Ammon's horn (tissue), 1 donor: ENCODE measurements at regions not wholly inside any gene's neighbourhood (a gene's known extent, or its start where the extent isn't known, plus 50 kb on each side); places are given as distances from the start of the nearest gene placed in this dataset.

ENCODE experiments used
- DNase-seq: peaks from one replicate; pipeline ENCODE4 v3.0.0-alpha.2; 2016; ENCODE audit warnings: low spot score

DNA sequence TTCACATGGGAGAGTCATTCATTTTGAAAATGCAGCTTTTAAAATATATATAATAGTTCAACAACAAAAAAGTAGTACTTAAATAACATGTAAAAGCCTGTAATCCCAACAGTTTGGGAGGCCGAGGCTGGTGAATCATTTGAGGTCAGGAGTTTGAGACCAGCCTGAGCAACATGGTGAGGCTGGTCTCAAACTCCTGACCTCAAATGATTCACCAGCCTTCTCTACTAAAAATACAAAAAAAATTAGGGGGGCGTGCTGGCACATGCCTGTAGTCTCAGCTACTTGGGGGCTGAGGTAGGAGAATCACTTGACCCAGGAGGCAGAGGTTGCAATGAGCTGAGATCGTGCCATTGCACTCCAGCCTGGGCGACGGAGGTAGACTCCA lies 256.3 kb upstream of the RGS6 start:
- DNase-seq, result no peak

- no peak for DNase-seq
Measured at GRCh38 chr14:71680736-71681387, 251.4 kb upstream of the RGS6 start.

GRCh38 chr14:71682337-71682736 lies 249.9 kb upstream of the RGS6 start:
- DNase-seq, result no peak

GRCh38 chr14:71684323-71684722 lies 247.9 kb upstream of the RGS6 start:
- no peak for DNase-seq

- no peak for DNase-seq
Measured at GRCh38 chr14:71686677-71687076, 245.6 kb upstream of the RGS6 start.

GRCh38 chr14:71687166-71687831 lies 244.9 kb upstream of the RGS6 start:
- no peak for DNase-seq

DNA sequence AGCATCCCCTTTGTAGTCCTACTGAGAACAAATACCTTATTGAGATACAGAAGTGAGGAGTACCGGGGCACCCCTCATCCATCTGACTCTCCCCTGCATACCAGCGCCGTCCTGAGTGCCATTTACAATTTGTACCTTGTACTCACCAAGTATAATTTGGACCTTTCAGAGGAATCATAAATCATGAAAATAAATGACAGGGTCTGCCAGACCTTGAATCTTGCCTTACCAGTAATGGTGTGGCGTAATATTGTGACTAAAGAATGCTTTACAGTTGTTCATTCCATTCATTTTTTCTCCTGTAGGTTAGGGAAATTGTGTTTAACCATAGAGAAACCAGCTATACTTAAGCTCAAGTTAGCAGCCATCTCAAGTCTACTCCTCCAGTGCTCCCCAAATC lies 243.7 kb upstream of the RGS6 start:
- no peak for DNase-seq

DNA sequence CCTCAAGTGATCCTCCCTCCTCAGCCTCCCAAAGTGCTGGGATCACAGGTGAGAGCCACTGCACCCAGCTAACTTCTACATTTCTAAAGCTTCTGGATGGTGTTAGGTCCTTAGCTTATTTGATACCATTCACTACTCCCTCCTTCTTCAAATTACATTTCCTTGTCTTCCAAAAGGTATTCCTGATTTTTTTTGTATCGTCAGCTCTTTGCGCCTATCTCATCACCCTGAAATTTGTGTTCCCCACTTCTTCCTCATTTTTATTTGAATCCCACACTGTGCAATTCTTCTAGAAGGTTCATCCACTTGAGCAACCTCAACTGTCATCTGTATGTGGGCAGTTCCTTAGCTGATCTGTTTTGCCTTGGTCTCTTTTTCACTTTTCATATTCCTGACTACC lies 241.8 kb upstream of the RGS6 start:
- DNase-seq, result no peak

DNA sequence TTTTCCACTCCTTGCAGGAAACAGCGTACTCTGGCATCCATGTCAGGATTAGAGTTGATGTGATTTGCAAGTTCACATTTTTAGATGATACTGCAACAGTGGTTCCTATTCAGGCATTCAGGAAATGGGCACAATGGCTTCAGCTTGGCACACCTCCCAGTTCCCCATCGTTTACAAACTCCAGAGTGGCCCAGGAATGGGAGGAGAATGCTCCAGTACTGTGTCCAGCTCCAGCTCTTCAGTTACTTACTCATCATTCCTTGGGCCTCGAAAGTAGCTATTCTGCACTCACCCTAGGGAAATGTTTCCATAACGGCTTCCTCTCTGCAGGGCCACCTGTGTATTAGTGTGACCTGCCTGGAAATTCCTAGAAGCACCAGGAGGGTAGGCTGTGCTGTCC lies 239.7 kb upstream of the RGS6 start:
- DNase-seq, result peak; percentile 79

- DNase-seq, result no peak
Measured at GRCh38 chr14:71693381-71693780, 238.8 kb upstream of the RGS6 start.

- DNase-seq, result peak; percentile 30
Measured at GRCh38 chr14:71694591-71695530, 237.4 kb upstream of the RGS6 start.

DNA sequence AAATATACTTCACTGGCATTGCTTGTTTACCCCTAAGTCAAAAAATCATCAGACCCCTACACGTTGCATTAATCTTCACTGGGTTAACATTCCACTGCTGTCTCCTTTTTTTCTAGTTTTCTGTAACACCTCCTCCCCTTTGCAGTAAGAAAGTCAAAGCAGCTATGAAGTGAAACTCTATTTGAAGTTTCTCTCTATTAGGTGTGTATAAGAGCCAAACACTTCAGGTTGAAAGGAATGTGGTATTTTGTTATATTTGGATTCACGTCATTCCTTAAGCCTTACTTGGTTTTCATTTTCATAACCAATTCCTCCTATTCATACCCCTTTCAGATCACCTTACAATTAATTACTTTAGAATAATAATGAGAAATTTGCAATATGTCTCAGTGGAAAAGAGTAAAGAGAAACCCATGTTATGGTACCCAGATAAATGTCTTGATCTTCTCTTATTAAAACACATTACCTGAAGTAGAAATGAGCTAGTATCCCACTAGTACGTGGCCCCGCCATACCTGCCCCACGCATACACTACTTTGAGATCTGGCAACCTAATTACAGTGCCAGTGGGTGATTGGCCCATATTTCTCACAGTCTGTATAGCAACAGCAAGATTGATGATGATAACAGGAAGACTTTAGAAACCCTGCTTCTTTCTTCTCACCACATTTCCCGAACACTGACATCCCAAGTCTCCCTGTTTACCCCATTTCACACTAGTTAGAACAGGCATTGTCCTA lies 236.4 kb upstream of the RGS6 start:
- DNase-seq, result no peak

DNA sequence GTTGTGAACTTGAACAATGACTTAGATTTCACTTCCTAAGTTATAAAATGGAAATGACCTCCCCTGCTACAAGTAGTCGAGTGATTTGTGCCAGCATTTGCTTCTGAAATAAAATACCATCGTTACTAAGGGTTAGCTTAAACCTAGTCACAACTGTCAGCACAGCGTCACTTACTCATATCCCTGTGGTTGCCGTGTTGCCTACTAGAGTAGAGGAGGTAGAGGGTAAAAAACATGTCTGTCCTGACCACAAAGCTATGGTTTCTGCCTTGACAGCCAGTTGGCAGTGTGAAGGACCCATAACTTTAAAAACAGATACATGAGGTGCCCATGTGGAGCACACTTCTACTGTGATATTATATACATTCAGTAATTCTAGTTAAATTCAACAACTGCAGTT lies 234.2 kb upstream of the RGS6 start:
- no peak for DNase-seq

DNA sequence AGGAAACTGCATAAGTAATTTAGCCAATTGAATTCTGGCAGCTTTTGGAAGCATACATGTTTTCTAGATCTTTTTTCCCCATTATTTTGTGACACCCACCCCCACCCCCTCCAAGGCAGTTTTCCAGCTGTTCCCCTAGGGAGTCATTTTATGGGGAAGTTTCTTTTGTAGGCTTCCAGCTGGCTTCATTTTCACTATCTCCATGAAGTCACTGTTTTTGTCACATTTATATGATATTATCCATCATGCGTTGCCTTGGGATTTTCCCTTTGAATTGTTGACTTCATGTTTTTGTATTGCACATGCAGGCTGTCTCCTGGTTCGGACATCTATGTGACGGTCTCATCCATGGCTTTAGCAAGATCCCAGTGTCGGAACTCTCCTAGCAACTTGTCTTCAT lies 233.6 kb upstream of the RGS6 start:
- DNase-seq, result no peak

- no peak for DNase-seq
Measured at GRCh38 chr14:71701990-71702389, 230.2 kb upstream of the RGS6 start.

DNA sequence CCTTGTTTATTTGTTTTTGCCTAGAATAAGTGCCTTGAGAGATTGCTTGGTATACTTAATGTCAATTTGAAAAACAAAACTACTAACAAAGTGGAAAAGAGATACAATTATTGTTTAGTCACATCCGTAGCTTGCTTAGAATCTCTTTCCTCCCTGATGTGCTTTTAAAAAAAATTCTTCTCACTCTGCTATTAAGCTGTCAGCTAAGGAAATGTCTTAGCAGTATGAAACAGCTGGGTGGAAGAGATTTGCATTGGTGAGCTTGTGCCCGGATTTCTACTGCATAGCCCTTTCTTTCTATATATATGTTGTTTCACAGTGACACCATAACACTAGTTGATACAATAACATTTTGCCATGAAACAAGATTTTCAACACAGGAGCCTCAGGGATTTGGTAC lies 229.4 kb upstream of the RGS6 start:
- no peak for DNase-seq

DNA sequence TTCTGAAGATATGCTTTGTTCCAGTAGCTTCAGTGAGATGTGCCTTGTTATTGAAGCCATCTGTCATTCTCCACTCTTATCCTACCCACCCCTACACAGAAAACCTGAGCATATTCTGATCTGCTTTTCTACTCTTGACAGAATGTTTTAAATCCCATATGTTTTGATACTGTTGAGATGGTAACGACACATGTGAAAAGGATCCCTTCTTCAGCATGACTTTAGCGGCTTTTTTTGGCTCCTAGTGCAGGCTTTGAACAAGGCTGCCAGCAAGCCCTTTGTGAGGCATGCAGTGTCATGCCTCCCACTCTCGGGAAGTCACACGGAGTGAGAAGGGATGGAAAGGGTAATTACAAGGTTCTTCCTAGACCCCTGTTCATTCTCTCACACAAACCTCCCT lies 228.8 kb upstream of the RGS6 start:
- DNase-seq, result peak; percentile 43

GRCh38 chr14:71704210-71704609 lies 228.0 kb upstream of the RGS6 start:
- DNase-seq, result no peak

DNA sequence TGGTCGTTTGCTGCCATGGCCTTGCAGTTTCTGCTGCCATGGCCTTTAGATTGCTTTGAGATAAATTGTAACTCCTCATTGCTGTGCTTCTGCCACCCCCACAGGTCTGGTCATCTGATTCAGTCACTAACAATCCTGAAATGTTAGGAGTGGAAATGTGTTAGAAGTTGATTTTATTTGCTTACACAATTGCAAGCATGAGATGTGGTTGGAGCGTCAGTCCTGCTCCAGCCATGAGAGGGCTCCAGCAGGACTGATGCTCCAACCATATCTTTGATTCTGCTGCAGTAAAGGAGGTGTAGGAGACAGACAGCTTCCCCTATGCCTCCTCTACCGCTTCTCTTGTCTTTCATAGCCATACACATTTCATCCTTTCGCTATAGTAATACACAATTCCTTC lies 226.8 kb upstream of the RGS6 start:
- no peak for DNase-seq

DNA sequence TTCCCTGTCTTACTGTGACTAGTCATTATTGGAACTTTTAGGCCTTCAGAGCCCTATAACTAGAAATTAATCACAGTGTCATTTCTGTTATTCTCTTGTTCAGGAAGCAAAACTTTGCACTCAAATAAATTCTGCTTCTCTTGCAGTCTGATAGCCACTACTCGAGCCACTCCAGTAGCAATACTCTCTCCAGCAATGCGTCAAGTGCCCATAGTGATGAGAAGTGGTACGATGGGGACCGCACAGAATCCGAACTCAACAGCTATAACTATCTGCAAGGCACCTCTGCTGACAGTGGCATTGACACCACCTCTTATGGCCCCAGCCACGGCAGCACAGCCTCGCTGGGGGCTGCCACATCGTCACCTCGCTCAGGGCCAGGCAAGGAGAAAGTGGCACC lies 223.2 kb upstream of the RGS6 start:
- no peak for DNase-seq

- DNase-seq, result no peak
Measured at GRCh38 chr14:71709987-71710386, 222.2 kb upstream of the RGS6 start.

- DNase-seq, result no peak
Measured at GRCh38 chr14:71711125-71711524, 221.1 kb upstream of the RGS6 start.
